Endothelial cell of umbilical vein (primary cell): ENCODE measurements at regions not wholly inside any gene's neighbourhood (a gene's known extent, or its start where the extent isn't known, plus 50 kb on each side); places are given as distances from the start of the nearest gene placed in this dataset.
"Not testable (repeated sequence)": the region's sequence is repeated elsewhere in the genome, so short reads cannot be mapped to it uniquely, and the experiment has no call there.

Experiments
- BruUV-seq: library from RNA; stranded (reverse); fragments of 400-500 nt; replicated peaks from 2 replicates; lab custom pipeline; 2021; lab: Mats Ljungman, UMichigan
- CTCF ChIA-PET: fragments of 300-600, 350-600 bp; sonication (Branson Sonifier 250); formaldehyde crosslinking; loops from one replicate; lab custom pipeline; 2021; ENCODE audit warnings: antibody characterized with exemption, inconsistent platforms; lab: Charles Lee
- POLR2A ChIA-PET: fragments of 300-600, 350-600 bp; sonication (Branson Sonifier 250); formaldehyde crosslinking; loops from one replicate; lab custom pipeline; 2021; ENCODE audit warnings: antibody characterized with exemption, inconsistent platforms; lab: Charles Lee
- DNase-seq: peaks from one replicate; pipeline ENCODE4 v3.0.0-alpha.2; 2011; ENCODE audit warnings: low read depth, low spot score
- FAIRE-seq: peaks from 2 replicates; lab custom pipeline; 2011; peaks lifted over from hg19 to GRCh38; lab: Jason Lieb, UNC
- H2AFZ ChIP-seq: 2 replicates; pipeline ENCODE4 v1.6.0; 2012; ENCODE audit warnings: low read depth, low read length, control low read depth, inconsistent platforms
- H3K27ac ChIP-seq: 2 replicates; pipeline ENCODE4 v1.5.1; 2011; ENCODE audit warnings: low read depth, mild to moderate bottlenecking, control low read depth, low read length, moderate library complexity; ENCODE audit not compliant: insufficient read depth
- H3K27me3 ChIP-seq, 2 experiments: 2 replicates each; pipeline versions ENCODE4 v1.6.0 to v1.6.1; 2011; ENCODE audit warnings: low read length in 2 of 2, mixed read lengths in 1 of 2; ENCODE audit not compliant: control insufficient read depth in 2 of 2, insufficient read depth in 2 of 2
- H3K36me3 ChIP-seq, 2 experiments: 2 replicates in 1 of 2; 3 replicates in 1 of 2; pipeline ENCODE4 v1.5.1; 2011; ENCODE audit warnings: low read length in 2 of 2, mild to moderate bottlenecking in 1 of 2, moderate library complexity in 1 of 2; ENCODE audit not compliant: control insufficient read depth in 2 of 2, insufficient read depth in 2 of 2; ENCODE audit errors: extremely low read depth in 1 of 2
- H3K4me1 ChIP-seq: 3 replicates; pipeline ENCODE4 v1.5.1; 2011; ENCODE audit warnings: mild to moderate bottlenecking, low read length; ENCODE audit not compliant: control insufficient read depth, insufficient read depth; ENCODE audit errors: extremely low read depth
- H3K4me2 ChIP-seq: 2 replicates; pipeline ENCODE4 v1.6.1; 2011; ENCODE audit warnings: low read length, control low read depth, mixed read lengths; ENCODE audit not compliant: insufficient read depth
- H3K4me3 ChIP-seq, 3 experiments: fragments of 200-600 bp in 1 of 3; sonication (generic), shearing (Covaris generic) in 1 of 3; replicated peaks in 1 of 3; 2 replicates each; pipeline ENCODE4 v1.5.1; 2011 to 2016; ENCODE audit warnings: control low read depth in 3 of 3, low read length in 3 of 3, mild to moderate bottlenecking in 2 of 3, inconsistent platforms in 1 of 3, low read depth in 1 of 3, moderate library complexity in 1 of 3; ENCODE audit not compliant: insufficient read depth in 1 of 3
- H3K79me2 ChIP-seq: 2 replicates; pipeline ENCODE4 v1.6.0; 2012; ENCODE audit warnings: low read length, inconsistent platforms; ENCODE audit not compliant: control insufficient read depth, insufficient read depth
- H3K9ac ChIP-seq: replicated peaks from 2 replicates; pipeline ENCODE3; 2011; ENCODE audit warnings: low read length, control low read depth; ENCODE audit not compliant: insufficient read depth; ENCODE audit errors: extremely low read depth
- H3K9me1 ChIP-seq: replicated peaks from 3 replicates; pipeline ENCODE4 v1.6.0; 2011; ENCODE audit warnings: mild to moderate bottlenecking, low read length; ENCODE audit not compliant: control insufficient read depth, insufficient read depth; ENCODE audit errors: extremely low read depth
- H3K9me3 ChIP-seq: replicated peaks from 2 replicates; pipeline ENCODE4 v1.5.1; 2012; ENCODE audit warnings: low read length, inconsistent platforms; ENCODE audit not compliant: control insufficient read depth, insufficient read depth
- H4K20me1 ChIP-seq: replicated peaks from 2 replicates; pipeline ENCODE3; 2011; ENCODE audit warnings: mild to moderate bottlenecking, low read length; ENCODE audit not compliant: control insufficient read depth, insufficient read depth; ENCODE audit errors: extremely low read depth
- dilution Hi-C: fragments of 300-500 bp; cut with MboI; formaldehyde crosslinking; loops from one replicate; pipeline ENCODE4 v1.15.0; 2019; ENCODE audit warnings: low sequenced_read_pairs; ENCODE audit not compliant: extremely low pct_ligation_motif_present
- intact Hi-C: fragments of 100-400 bp; cut with micrococcal nuclease; formaldehyde crosslinking; loops from one replicate; pipeline ENCODE4 v1.10.0; 2022

GRCh38 chr12:131656796-131657195, 54.1 kb upstream of the SFSWAP start:
- intact Hi-C loops, DNase-seq, POLR2A ChIA-PET, dilution Hi-C loops, CTCF ChIA-PET, H3K79me2 ChIP-seq, H3K27me3 ChIP-seq, H3K4me2 ChIP-seq, H3K27ac ChIP-seq, H2AFZ ChIP-seq, H3K9ac ChIP-seq, H3K9me3 ChIP-seq, BruUV-seq, H3K36me3 ChIP-seq, H3K4me3 ChIP-seq, H4K20me1 ChIP-seq, H3K4me1 ChIP-seq, H3K9me1 ChIP-seq: not testable (repeated sequence)
- FAIRE-seq, result peak; percentile 71

- H3K9ac ChIP-seq, H3K4me1 ChIP-seq, H3K4me2 ChIP-seq, intact Hi-C loops, CTCF ChIA-PET, FAIRE-seq, H3K27ac ChIP-seq, dilution Hi-C loops, H3K4me3 ChIP-seq, BruUV-seq, H2AFZ ChIP-seq, H4K20me1 ChIP-seq, H3K79me2 ChIP-seq, H3K9me1 ChIP-seq, H3K27me3 ChIP-seq, POLR2A ChIA-PET, H3K9me3 ChIP-seq, DNase-seq, H3K36me3 ChIP-seq: not testable (repeated sequence)
Measured at GRCh38 chr12:131658605-131659004, 52.3 kb upstream of the SFSWAP start.

- H3K9ac ChIP-seq, intact Hi-C loops, H3K9me3 ChIP-seq, H3K4me2 ChIP-seq, H4K20me1 ChIP-seq, H3K4me1 ChIP-seq, H3K79me2 ChIP-seq, dilution Hi-C loops, H3K27ac ChIP-seq, H3K27me3 ChIP-seq, H3K9me1 ChIP-seq, BruUV-seq, FAIRE-seq, H3K4me3 ChIP-seq, POLR2A ChIA-PET, H3K36me3 ChIP-seq, DNase-seq, CTCF ChIA-PET, H2AFZ ChIP-seq: not testable (repeated sequence)
Measured at GRCh38 chr12:131659484-131659883, 51.4 kb upstream of the SFSWAP start.

GRCh38 chr12:131659976-131660375, 50.9 kb upstream of the SFSWAP start:
- H3K4me1 ChIP-seq, H3K9me1 ChIP-seq, H3K36me3 ChIP-seq, H3K27ac ChIP-seq, H3K4me3 ChIP-seq, CTCF ChIA-PET, H3K79me2 ChIP-seq, H3K9ac ChIP-seq, BruUV-seq, H4K20me1 ChIP-seq, H3K9me3 ChIP-seq, H3K27me3 ChIP-seq, H2AFZ ChIP-seq, POLR2A ChIA-PET, dilution Hi-C loops, FAIRE-seq, DNase-seq, H3K4me2 ChIP-seq: not testable (repeated sequence)
- intact Hi-C loops, result loop anchor here (10.0 kb wide), 1 partner anchor 365 kb away; no protein-coding TSS in a partner anchor
